CD4-positive, alpha-beta T cell (primary cell): ENCODE measurements at regions not wholly inside any gene's neighbourhood (a gene's known extent, or its start where the extent isn't known, plus 50 kb on each side); places are given as distances from the start of the nearest gene placed in this dataset.

Experiments used
- ATAC-seq: fragments of 200-7000 bp; cut with Tn5 transposase; one replicate; pipeline ENCODE4 v1.10.0; 2022; ENCODE audit warnings: mild to moderate bottlenecking; ENCODE audit not compliant: poor library complexity
- CTCF ChIA-PET: fragments of 350-600 bp; sonication (Branson Sonifier 250); formaldehyde crosslinking; loops from one replicate; lab custom pipeline; 2021; ENCODE audit warnings: antibody characterized with exemption, inconsistent platforms; lab: Charles Lee
- POLR2A ChIA-PET: fragments of 350-600 bp; sonication (Branson Sonifier 250); formaldehyde crosslinking; loops from one replicate; lab custom pipeline; 2021; ENCODE audit warnings: antibody characterized with exemption, inconsistent platforms; lab: Charles Lee
- DNase-seq, 14 experiments: peaks; one replicate each; pipeline ENCODE4 v3.0.0-alpha.2; 2013 to 2020; ENCODE audit warnings: mixed read lengths in 2 of 14
- H3K27ac ChIP-seq, 2 donors: one replicate each; pipeline versions ENCODE4 v1.5.1 to v1.7.0; 2013; ENCODE audit warnings: low read length in 2 of 2, low read depth in 1 of 2, mild to moderate bottlenecking in 1 of 2
- H3K27me3 ChIP-seq, 2 experiments: 1 replicate in 1 of 2; 2 replicates in 1 of 2; pipeline versions ENCODE4 v1.6.1 to v1.7.0; 2013; ENCODE audit warnings: low read length in 2 of 2, control low read depth in 1 of 2, mild to moderate bottlenecking in 1 of 2, moderate library complexity in 1 of 2; ENCODE audit not compliant: insufficient read depth in 2 of 2, control insufficient read depth in 1 of 2
- H3K36me3 ChIP-seq: one replicate; pipeline ENCODE4 v1.6.1; 2013; ENCODE audit warnings: low read length, control low read depth; ENCODE audit not compliant: insufficient read depth
- H3K4me1 ChIP-seq: one replicate; pipeline ENCODE4 v1.6.1; 2013; ENCODE audit warnings: low read length, control low read depth; ENCODE audit not compliant: insufficient read depth
- H3K4me3 ChIP-seq: one replicate; pipeline ENCODE4 v1.5.1; 2013; ENCODE audit warnings: mild to moderate bottlenecking, low read length, moderate library complexity
- H3K9me3 ChIP-seq, 2 experiments: 1 replicate in 1 of 2; 2 replicates in 1 of 2; pipeline versions ENCODE4 v1.6.1 to v1.7.0; 2013; ENCODE audit warnings: low read length in 2 of 2, mild to moderate bottlenecking in 2 of 2, control low read depth in 1 of 2, moderate library complexity in 1 of 2; ENCODE audit not compliant: control insufficient read depth in 1 of 2, insufficient read depth in 1 of 2
- H3K27ac Mint-ChIP-seq: one replicate; pipeline ENCODE4 v1.8.0; 2020; ENCODE audit warnings: mixed read lengths
- H3K27me3 Mint-ChIP-seq: one replicate; pipeline ENCODE4 v1.8.0; 2021; ENCODE audit warnings: mixed read lengths
- H3K36me3 Mint-ChIP-seq: one replicate; pipeline ENCODE4 v1.8.0; 2021; ENCODE audit warnings: low read depth, mixed read lengths
- H3K4me1 Mint-ChIP-seq: one replicate; pipeline ENCODE4 v1.8.0; 2021; ENCODE audit warnings: low read depth, mixed read lengths
- H3K4me3 Mint-ChIP-seq: one replicate; pipeline ENCODE4 v1.8.0; 2020; ENCODE audit warnings: mild to moderate bottlenecking, mixed read lengths
- H3K9me3 Mint-ChIP-seq: one replicate; pipeline ENCODE4 v1.8.0; 2020; ENCODE audit warnings: mixed read lengths
- intact Hi-C, 2 experiments: fragments of 100-400 bp; cut with DNase I in 1 of 2; cut with micrococcal nuclease in 1 of 2; formaldehyde crosslinking; loops; one replicate each; pipeline versions ENCODE4 v1.15.1 to v1.9.0; 2023 to 2025; cut with DNase I, micrococcal nuclease
- TF ChIP-seq, protein P1 (sequence below): fragments of 200-600 bp; IDR thresholded peaks from one replicate; pipeline ENCODE4 v1.8.0; 2022; ENCODE audit warnings: antibody characterized with exemption, mild to moderate bottlenecking

- ATAC-seq (no peak), DNase-seq (no peak)
- ChIA-PET POLR2A (no interaction called here), CTCF (no interaction called here)
- no peak overlapping the region for H3K4me3 Mint-ChIP-seq
- H3K9me3 ChIP-seq: no peaks in the 10 kb centered on the region
- no peaks in the 10 kb centered on the region for H3K4me1 Mint-ChIP-seq
- no peaks in the 10 kb centered on the region for H3K4me1 ChIP-seq
- no peak overlapping the region for H3K27ac ChIP-seq
- no peak overlapping the region for H3K4me3 ChIP-seq
- no peak overlapping the region for H3K27ac Mint-ChIP-seq
- no peaks in the 10 kb centered on the region for H3K27me3 Mint-ChIP-seq
- TF ChIP-seq, protein P1, sequence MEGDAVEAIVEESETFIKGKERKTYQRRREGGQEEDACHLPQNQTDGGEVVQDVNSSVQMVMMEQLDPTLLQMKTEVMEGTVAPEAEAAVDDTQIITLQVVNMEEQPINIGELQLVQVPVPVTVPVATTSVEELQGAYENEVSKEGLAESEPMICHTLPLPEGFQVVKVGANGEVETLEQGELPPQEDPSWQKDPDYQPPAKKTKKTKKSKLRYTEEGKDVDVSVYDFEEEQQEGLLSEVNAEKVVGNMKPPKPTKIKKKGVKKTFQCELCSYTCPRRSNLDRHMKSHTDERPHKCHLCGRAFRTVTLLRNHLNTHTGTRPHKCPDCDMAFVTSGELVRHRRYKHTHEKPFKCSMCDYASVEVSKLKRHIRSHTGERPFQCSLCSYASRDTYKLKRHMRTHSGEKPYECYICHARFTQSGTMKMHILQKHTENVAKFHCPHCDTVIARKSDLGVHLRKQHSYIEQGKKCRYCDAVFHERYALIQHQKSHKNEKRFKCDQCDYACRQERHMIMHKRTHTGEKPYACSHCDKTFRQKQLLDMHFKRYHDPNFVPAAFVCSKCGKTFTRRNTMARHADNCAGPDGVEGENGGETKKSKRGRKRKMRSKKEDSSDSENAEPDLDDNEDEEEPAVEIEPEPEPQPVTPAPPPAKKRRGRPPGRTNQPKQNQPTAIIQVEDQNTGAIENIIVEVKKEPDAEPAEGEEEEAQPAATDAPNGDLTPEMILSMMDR: no peak
- intact Hi-C loops: no loop called here
- no peaks in the 10 kb centered on the region for H3K36me3 Mint-ChIP-seq
- no peaks in the 10 kb centered on the region for H3K36me3 ChIP-seq
- peaks cover 8% of the 10 kb centered on the region for H3K9me3 Mint-ChIP-seq
- no peaks in the 10 kb centered on the region for H3K27me3 ChIP-seq
These were observed 280.1 kb upstream of the RGS17 start for GRCh38 chr6:153411070-153411648.

- Mint-ChIP-seq H3K4me3 (no peak overlapping the region), H3K9me3 (no peaks in the 10 kb centered on the region), H3K36me3 (no peaks in the 10 kb centered on the region), H3K27ac (no peak overlapping the region), H3K27me3 (no peaks in the 10 kb centered on the region), H3K4me1 (no peaks in the 10 kb centered on the region)
- DNase-seq (no peak), ATAC-seq (no peak)
- TF ChIP-seq, protein P1: no peak
- Histone ChIP-seq H3K4me3 (no peak overlapping the region), H3K27ac (no peak overlapping the region), H3K9me3 (no peaks in the 10 kb centered on the region), H3K4me1 (no peaks in the 10 kb centered on the region), H3K27me3 (no peaks in the 10 kb centered on the region), H3K36me3 (no peaks in the 10 kb centered on the region)
- POLR2A ChIA-PET: no interaction called here
- intact Hi-C loops: no loop called here
- CTCF ChIA-PET: no interaction called here
These were observed 274.8 kb upstream of the RGS17 start for GRCh38 chr6:153405931-153406330.

DNA sequence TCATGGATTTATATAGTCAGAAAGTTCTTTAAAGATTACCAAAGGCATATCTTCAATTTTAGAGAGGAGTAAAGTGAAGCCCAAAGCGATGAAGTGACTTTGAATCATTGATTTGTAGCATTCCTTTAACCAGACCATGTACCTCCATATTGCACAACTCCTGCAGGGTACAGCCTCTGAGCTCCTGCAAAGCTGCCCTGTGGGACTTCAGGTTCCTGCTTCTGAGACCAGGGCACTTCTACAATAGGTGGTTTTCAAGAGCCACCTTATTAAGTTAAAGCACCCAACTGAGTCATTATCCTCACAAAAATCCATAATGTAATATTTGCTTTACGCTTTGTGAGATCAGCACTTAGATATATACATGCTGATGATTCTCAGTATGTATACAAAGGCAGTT is 270.7 kb upstream of the RGS17 start:
- no peaks in the 10 kb centered on the region for H3K4me1 Mint-ChIP-seq
- TF ChIP-seq, protein P1: no peak
- H3K36me3 ChIP-seq: no peaks in the 10 kb centered on the region
- no peaks in the 10 kb centered on the region for H3K36me3 Mint-ChIP-seq
- no peaks in the 10 kb centered on the region for H3K4me1 ChIP-seq
- intact Hi-C loops: no loop called here
- POLR2A ChIA-PET: no interaction called here
- no peaks in the 10 kb centered on the region for H3K27me3 Mint-ChIP-seq
- ATAC-seq (no peak), DNase-seq (no peak)
- no peaks in the 10 kb centered on the region for H3K27me3 ChIP-seq
- H3K4me3 Mint-ChIP-seq: no peak overlapping the region
- H3K27ac Mint-ChIP-seq: no peak overlapping the region
- H3K27ac ChIP-seq: no peak overlapping the region
- peaks cover 4% of the 10 kb centered on the region for H3K9me3 Mint-ChIP-seq
- CTCF ChIA-PET: no interaction called here
- no peak overlapping the region for H3K4me3 ChIP-seq
- no peaks in the 10 kb centered on the region for H3K9me3 ChIP-seq
